Left cardiac atrium (tissue), 4 donors: ENCODE measurements at regions not wholly inside any gene's neighbourhood (a gene's known extent, or its start where the extent isn't known, plus 50 kb on each side); places are given as distances from the start of the nearest gene placed in this dataset.

Experiments used
- ATAC-seq, 2 donors: fragments of 200-7000 bp; cut with Tn5 transposase; one replicate each; pipeline ENCODE4 v1.9.1; 2020; ENCODE audit warnings: mild to moderate bottlenecking in 2 of 2, moderate library complexity in 2 of 2
- DNase-seq: peaks from one replicate; pipeline ENCODE4 v3.0.0-alpha.2; 2020
- intact Hi-C, 2 donors: fragments of 100-400 bp; cut with DNase I; formaldehyde crosslinking; loops; one replicate each; pipeline versions ENCODE4 v1.14.1 to v1.15.1; 2022 to 2023
- donor health status: DM: no; HTN: yes; CAD: no.
- donor health status: DM: no; HTN: yes; CAD: no; lungs with severe emphysema.
- donor health status: DM: yes; HTN: yes; CAD: no.
- donor health status: Dilated cardiomyopathy.

DNA sequence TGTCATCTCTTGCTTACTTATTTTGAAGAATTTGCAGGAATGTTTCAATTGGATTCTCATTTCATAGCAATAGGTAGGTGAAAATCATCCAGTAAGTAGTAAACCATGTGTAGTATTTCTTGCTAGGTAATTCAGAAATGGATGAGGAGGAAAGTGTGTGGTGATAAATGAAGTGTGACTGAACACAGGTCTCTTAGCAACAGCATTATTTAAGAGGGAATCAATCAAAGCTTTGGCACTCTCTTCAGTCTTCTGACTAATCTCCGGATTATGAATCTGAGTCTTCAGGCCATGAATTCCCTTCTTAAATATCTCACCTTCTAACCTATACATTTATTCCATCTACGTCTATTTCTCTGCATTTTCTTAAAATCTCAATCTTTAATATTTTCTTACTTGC lies 55.8 kb upstream of the ARHGAP24 start:
- ATAC-seq = no peak
- DNase-seq = no peak
- intact Hi-C loops = no loop called here

DNA sequence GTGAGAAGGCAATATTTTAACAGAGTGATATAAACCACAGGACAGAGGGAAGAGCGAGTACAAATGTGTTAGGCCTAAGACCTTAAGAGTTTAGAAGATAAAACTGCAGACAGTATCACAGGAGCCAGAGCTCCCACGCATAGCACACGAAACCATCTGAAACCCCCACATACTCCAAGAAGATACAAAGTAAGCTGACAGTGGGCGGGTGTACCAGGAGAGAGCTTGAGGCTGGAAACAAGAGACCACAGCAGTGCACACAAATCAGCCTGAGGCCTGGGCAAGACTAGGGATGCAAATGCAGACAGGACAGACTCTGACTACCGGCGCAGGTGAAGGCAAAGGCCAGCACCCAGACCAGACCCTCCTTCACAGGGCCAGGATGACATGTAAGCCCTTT lies 54.1 kb upstream of the ARHGAP24 start:
- intact Hi-C loops = no loop called here

DNA sequence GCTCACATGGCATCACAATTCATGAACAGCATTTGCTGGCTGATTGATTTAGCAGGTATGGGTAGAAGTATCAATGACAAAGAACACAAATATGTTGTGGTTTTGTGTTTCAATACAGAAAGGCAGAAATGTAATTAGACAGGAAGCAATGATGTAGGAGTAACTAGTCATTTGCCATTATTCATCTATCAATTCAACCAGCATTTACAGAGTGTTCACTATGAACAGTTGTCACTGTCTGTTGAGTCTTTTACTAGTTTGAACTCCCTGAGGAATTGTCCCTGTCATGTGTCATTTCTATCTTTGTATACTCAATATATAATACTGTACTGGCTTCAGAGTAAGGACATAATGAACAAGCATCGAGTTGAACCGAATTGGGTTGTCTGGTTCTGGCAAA lies 51.5 kb upstream of the ARHGAP24 start:
- no peak for ATAC-seq
- DNase-seq = no peak
- intact Hi-C loops = no loop called here

More for the DNA sequence above, 54.1 kb upstream of the ARHGAP24 start:
- peak; percentile 34 to 73 for ATAC-seq
- DNase-seq = no peak
